Amniotic epithelial cell (primary cell): ENCODE measurements at regions not wholly inside any gene's neighbourhood (a gene's known extent, or its start where the extent isn't known, plus 50 kb on each side); places are given as distances from the start of the nearest gene placed in this dataset.
A peak's percentile ranks its signal among the peaks of the same experiment; 100 is the strongest.
"Not testable (repeated sequence)": the region's sequence is repeated elsewhere in the genome, so short reads cannot be mapped to it uniquely, and the experiment has no call there.

Experiments
- DNase-seq: peaks from one replicate; pipeline ENCODE4 v3.0.0-alpha.2; 2010; ENCODE audit warnings: low read depth

GRCh38 chr16:80254970-80255369 lies 285.8 kb upstream of the DYNLRB2 start:
- DNase-seq = no peak

GRCh38 chr16:80253741-80254140 lies 287.1 kb upstream of the DYNLRB2 start:
- DNase-seq = no peak

- DNase-seq = no peak
These were observed 290.4 kb upstream of the DYNLRB2 start for GRCh38 chr16:80250381-80250780.

GRCh38 chr16:80243303-80243702 lies 297.5 kb upstream of the DYNLRB2 start:
- DNase-seq = not testable (repeated sequence)

- not testable (repeated sequence) for DNase-seq
These were observed 298.5 kb upstream of the DYNLRB2 start for GRCh38 chr16:80242279-80242678.

GRCh38 chr16:80233097-80233835 lies 307.5 kb upstream of the DYNLRB2 start:
- DNase-seq = no peak

- peak; percentile 73 for DNase-seq
These were observed 308.9 kb upstream of the DYNLRB2 start for GRCh38 chr16:80231888-80232287.

GRCh38 chr16:80231121-80231520 lies 309.7 kb upstream of the DYNLRB2 start:
- DNase-seq = no peak

- DNase-seq = no peak
These were observed 310.3 kb upstream of the DYNLRB2 start for GRCh38 chr16:80230328-80231120.

GRCh38 chr16:80226499-80226898 lies 314.3 kb upstream of the DYNLRB2 start:
- DNase-seq = no peak

- no peak for DNase-seq
These were observed 330.0 kb upstream of the DYNLRB2 start for GRCh38 chr16:80210787-80211186.

GRCh38 chr16:80208743-80209142 lies 332.1 kb upstream of the DYNLRB2 start:
- no peak for DNase-seq

GRCh38 chr16:80208015-80208414 lies 332.8 kb upstream of the DYNLRB2 start:
- DNase-seq = no peak

- no peak for DNase-seq
These were observed 337.0 kb upstream of the DYNLRB2 start for GRCh38 chr16:80203821-80204220.

GRCh38 chr16:80202831-80203413 lies 337.9 kb upstream of the DYNLRB2 start:
- DNase-seq = no peak

- DNase-seq = peak; percentile 32
These were observed 340.7 kb upstream of the DYNLRB2 start for GRCh38 chr16:80200079-80200478.

GRCh38 chr16:80199614-80200013 lies 341.2 kb upstream of the DYNLRB2 start:
- no peak for DNase-seq

GRCh38 chr16:80198311-80199299 lies 342.2 kb upstream of the DYNLRB2 start:
- peak; percentile 76 for DNase-seq

GRCh38 chr16:80197741-80198201 lies 343.0 kb upstream of the DYNLRB2 start:
- DNase-seq = peak; percentile 90

- DNase-seq = no peak
These were observed 348.9 kb upstream of the DYNLRB2 start for GRCh38 chr16:80191928-80192327.

GRCh38 chr16:80189476-80190175 lies 351.2 kb upstream of the DYNLRB2 start:
- no peak for DNase-seq
